RWPE2 (cell line): ENCODE measurements at regions not wholly inside any gene's neighbourhood (a gene's known extent, or its start where the extent isn't known, plus 50 kb on each side); places are given as distances from the start of the nearest gene placed in this dataset.

Experiments used
- ATAC-seq: fragments of 200-7000 bp; cut with Tn5 transposase; 3 replicates; pipeline ENCODE4 v1.9.1; 2021; ENCODE audit warnings: low read depth
- DNase-seq: peaks from one replicate; pipeline ENCODE4 v3.0.0-alpha.2; 2020; ENCODE audit warnings: low spot score
- H3K27ac ChIP-seq: fragments of 450-650 bp; 2 replicates; pipeline ENCODE4 v1.5.1; 2017; ENCODE audit warnings: mild to moderate bottlenecking; ENCODE audit not compliant: poor library complexity, severe bottlenecking
- H3K27me3 ChIP-seq: fragments of 250-450 bp; sonication (Bioruptor Pico); 2 replicates; pipeline ENCODE4 v1.5.1; 2021; ENCODE audit warnings: mild to moderate bottlenecking, moderate library complexity; ENCODE audit not compliant: insufficient read depth, poor library complexity, severe bottlenecking
- H3K36me3 ChIP-seq: fragments of 250-450 bp; sonication (Bioruptor Pico); 2 replicates; pipeline ENCODE4 v1.5.1; 2020; ENCODE audit warnings: low read depth, mild to moderate bottlenecking, moderate library complexity
- H3K4me1 ChIP-seq: fragments of 250-450 bp; sonication (Bioruptor Pico); 2 replicates; pipeline ENCODE4 v1.5.1; 2021; ENCODE audit warnings: mild to moderate bottlenecking, moderate library complexity; ENCODE audit not compliant: insufficient read depth, poor library complexity, severe bottlenecking
- H3K4me3 ChIP-seq: fragments of 250-450 bp; sonication (Bioruptor Pico); 2 replicates; pipeline ENCODE4 v1.5.1; 2021; ENCODE audit warnings: mild to moderate bottlenecking, moderate library complexity; ENCODE audit not compliant: severe bottlenecking
- H3K9me3 ChIP-seq: fragments of 250-450 bp; sonication (Bioruptor Pico); 2 replicates; pipeline ENCODE4 v1.5.1; 2021; ENCODE audit warnings: mild to moderate bottlenecking, moderate library complexity; ENCODE audit not compliant: severe bottlenecking
- TF ChIP-seq, protein P1 (sequence below): fragments of 450-650 bp; IDR thresholded peaks from one replicate; pipeline ENCODE4 v1.5.1; 2017; ENCODE audit warnings: mild to moderate bottlenecking, moderate library complexity; ENCODE audit not compliant: poor library complexity, severe bottlenecking

DNA sequence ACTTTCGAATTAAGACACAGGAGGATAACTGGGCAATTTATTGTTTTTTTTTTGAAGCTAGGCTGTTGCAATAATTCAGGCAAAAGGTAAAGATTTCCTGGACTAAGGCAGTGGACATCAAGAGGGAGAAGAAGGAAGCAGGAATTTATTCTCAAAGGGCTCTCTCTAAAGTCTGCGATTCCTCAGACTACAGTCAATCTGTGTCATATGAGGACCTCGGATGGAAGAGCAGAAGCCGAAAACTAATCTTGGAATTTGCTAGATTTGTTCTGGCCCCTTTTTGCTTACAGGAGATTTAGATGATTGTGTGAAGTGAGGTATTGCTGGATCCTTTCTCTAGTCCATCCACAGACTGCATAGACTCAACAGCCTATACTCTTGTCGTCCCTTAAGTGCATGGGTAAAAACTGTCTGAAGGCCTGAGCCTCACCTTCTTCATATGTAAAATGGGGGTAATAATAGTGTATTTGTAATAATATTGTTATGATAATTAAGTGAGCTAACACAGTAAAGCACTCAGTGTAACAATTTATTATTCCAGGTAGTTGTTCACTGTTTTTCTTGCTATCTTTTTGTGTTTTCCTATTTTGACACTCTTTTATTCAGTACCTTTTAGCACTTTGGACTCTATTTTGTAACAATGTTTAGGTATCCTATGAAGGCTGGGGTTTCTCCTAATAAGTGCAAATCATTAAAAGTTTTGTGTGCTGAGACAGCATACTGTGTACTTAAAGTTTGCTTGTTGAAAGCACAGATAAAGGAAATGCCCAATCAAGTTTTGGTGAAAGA is 54.2 kb upstream of the NT5C1B start:
- TF ChIP-seq, protein P1, sequence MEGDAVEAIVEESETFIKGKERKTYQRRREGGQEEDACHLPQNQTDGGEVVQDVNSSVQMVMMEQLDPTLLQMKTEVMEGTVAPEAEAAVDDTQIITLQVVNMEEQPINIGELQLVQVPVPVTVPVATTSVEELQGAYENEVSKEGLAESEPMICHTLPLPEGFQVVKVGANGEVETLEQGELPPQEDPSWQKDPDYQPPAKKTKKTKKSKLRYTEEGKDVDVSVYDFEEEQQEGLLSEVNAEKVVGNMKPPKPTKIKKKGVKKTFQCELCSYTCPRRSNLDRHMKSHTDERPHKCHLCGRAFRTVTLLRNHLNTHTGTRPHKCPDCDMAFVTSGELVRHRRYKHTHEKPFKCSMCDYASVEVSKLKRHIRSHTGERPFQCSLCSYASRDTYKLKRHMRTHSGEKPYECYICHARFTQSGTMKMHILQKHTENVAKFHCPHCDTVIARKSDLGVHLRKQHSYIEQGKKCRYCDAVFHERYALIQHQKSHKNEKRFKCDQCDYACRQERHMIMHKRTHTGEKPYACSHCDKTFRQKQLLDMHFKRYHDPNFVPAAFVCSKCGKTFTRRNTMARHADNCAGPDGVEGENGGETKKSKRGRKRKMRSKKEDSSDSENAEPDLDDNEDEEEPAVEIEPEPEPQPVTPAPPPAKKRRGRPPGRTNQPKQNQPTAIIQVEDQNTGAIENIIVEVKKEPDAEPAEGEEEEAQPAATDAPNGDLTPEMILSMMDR = no peak
- Histone ChIP-seq H3K27ac (no peak overlapping the region), H3K27me3 (no peaks in the 10 kb centered on the region), H3K9me3 (no peaks in the 10 kb centered on the region), H3K36me3 (no peaks in the 10 kb centered on the region), H3K4me1 (no peaks in the 10 kb centered on the region), H3K4me3 (no peak overlapping the region)
- ATAC-seq (no peak), DNase-seq (no peak)

DNA sequence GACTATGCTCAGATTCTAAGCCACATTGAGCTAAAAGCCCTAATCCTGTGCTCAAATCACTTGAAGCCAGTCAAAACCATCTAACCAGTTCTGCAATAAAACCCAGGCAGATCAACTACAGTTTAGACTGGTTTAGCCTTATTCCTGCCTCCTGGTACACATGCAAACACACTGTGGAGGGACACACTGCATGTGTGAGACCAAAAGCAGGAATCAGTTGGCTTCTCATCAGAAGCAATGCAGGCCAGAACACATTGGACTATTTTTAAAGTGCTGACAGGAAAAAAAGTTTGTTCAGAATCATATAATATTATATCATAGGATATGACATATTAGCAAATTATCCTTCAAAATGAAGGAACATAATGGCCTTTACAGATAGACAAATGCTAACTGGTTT is 52.5 kb upstream of the NT5C1B start:
- no peaks in the 10 kb centered on the region for H3K9me3 ChIP-seq
- TF ChIP-seq, protein P1 = no peak
- ATAC-seq = no peak

DNA sequence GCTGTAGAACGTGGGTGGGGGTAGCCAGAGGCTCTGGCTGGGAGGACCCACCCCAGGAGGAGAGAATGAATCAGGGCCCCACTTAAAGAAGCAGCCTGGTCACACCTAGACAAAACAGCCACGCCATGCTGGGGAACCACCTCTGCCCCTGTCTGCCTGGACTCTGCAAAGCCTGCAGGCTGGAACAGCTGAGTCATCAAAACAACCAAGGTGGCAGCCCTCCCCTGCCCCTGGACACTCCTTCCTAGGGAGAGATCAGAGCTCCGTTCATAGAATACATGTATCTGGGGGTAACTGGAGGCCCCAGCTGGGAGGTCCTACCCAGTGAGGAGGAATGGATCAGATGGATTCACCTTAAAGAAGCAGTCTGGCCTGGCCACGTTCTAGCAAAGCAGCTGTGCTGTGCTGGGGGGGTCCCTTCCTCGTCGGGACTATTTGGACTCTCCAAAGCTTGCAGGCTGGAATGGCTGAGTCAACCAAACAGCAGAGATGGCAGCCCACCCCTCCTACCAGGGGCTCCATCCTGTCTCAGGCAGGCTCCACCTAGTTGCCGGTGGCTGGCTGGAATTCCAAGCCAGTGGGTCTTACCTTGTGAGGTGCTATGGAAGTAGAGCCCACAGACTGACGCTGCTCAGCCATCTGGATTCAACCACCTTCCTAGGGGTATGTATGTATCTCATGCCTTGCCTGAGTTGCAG is 50.5 kb upstream of the NT5C1B start:
- TF ChIP-seq, protein P1 = no peak
- no peaks in the 10 kb centered on the region for H3K4me1 ChIP-seq
- DNase-seq = no peak

More for the DNA sequence above, 52.5 kb upstream of the NT5C1B start:
- Histone ChIP-seq H3K27me3 (no peaks in the 10 kb centered on the region), H3K36me3 (no peaks in the 10 kb centered on the region), H3K4me3 (no peak overlapping the region), H3K4me1 (no peaks in the 10 kb centered on the region), H3K27ac (no peak overlapping the region)
- no peak for DNase-seq

More for the DNA sequence above, 50.5 kb upstream of the NT5C1B start:
- Histone ChIP-seq H3K27me3 (no peaks in the 10 kb centered on the region), H3K9me3 (peaks cover 5% of the 10 kb centered on the region), H3K27ac (no peak overlapping the region), H3K4me3 (no peak overlapping the region), H3K36me3 (no peaks in the 10 kb centered on the region)
- ATAC-seq = no peak; the same call in 2 of the 3 replicates
